Fibroblast of pulmonary artery (primary cell): ENCODE measurements at regions not wholly inside any gene's neighbourhood (a gene's known extent, or its start where the extent isn't known, plus 50 kb on each side); places are given as distances from the start of the nearest gene placed in this dataset.

ENCODE experiments used
- DNase-seq: peaks from one replicate; pipeline ENCODE4 v3.0.0-alpha.2; 2010; ENCODE audit warnings: low read depth
- H3K4me3 ChIP-seq: replicated peaks from 2 replicates; pipeline ENCODE4 v1.5.1; 2011; ENCODE audit warnings: low read depth, mild to moderate bottlenecking, control low read depth, low read length, moderate library complexity
- TF ChIP-seq, protein P1 (sequence below): IDR thresholded peaks from 2 replicates; pipeline ENCODE4 v1.5.1; 2011; ENCODE audit warnings: mild to moderate bottlenecking, control low read depth, low read length, inconsistent platforms; ENCODE audit errors: missing control alignments

GRCh38 chrX:8253096-8253495 lies 82.0 kb upstream of the VCX2 start:
- no peak overlapping the region for H3K4me3 ChIP-seq
- no peak for DNase-seq
- TF ChIP-seq, protein P1, sequence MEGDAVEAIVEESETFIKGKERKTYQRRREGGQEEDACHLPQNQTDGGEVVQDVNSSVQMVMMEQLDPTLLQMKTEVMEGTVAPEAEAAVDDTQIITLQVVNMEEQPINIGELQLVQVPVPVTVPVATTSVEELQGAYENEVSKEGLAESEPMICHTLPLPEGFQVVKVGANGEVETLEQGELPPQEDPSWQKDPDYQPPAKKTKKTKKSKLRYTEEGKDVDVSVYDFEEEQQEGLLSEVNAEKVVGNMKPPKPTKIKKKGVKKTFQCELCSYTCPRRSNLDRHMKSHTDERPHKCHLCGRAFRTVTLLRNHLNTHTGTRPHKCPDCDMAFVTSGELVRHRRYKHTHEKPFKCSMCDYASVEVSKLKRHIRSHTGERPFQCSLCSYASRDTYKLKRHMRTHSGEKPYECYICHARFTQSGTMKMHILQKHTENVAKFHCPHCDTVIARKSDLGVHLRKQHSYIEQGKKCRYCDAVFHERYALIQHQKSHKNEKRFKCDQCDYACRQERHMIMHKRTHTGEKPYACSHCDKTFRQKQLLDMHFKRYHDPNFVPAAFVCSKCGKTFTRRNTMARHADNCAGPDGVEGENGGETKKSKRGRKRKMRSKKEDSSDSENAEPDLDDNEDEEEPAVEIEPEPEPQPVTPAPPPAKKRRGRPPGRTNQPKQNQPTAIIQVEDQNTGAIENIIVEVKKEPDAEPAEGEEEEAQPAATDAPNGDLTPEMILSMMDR = no peak

- TF ChIP-seq, protein P1 = no peak
- H3K4me3 ChIP-seq = no peak overlapping the region
- DNase-seq = peak; percentile 2
Observed at GRCh38 chrX:8254401-8254800, 83.3 kb upstream of the VCX2 start.

GRCh38 chrX:8272821-8273220 lies 101.8 kb upstream of the VCX2 start:
- H3K4me3 ChIP-seq = no peak overlapping the region
- peak; percentile 42 for DNase-seq
- TF ChIP-seq, protein P1 = no peak

GRCh38 chrX:8273451-8273895 lies 102.4 kb upstream of the VCX2 start:
- no peak overlapping the region for H3K4me3 ChIP-seq
- DNase-seq = peak; percentile 22
- TF ChIP-seq, protein P1 = no peak

- TF ChIP-seq, protein P1 = no peak
- H3K4me3 ChIP-seq = no peak overlapping the region
- peak; percentile 16 for DNase-seq
Observed at GRCh38 chrX:8274170-8274569, 103.1 kb upstream of the VCX2 start.

GRCh38 chrX:8278557-8278956 lies 107.5 kb upstream of the VCX2 start:
- DNase-seq = no peak
- H3K4me3 ChIP-seq = no peak overlapping the region
- TF ChIP-seq, protein P1 = no peak

DNA sequence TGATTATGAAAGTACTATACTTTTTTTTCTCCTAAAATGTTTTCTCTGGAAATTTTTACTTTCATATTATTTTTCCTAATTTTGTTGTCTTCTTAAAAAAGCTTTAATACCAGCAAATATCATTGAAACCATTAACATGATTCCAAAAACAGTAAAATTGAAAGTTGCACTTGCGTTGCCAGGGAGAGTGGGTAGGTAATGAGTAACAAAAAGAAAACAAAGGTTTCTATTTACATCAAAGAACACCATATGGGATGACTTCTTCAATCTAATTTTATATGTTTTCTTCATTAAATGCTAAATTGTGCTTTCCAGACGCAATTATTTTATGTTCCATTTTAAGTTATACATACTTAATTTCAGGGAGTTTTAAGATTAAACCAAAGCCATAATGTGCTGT lies 108.3 kb upstream of the VCX2 start:
- TF ChIP-seq, protein P1 = no peak
- no peak overlapping the region for H3K4me3 ChIP-seq
- no peak for DNase-seq
